GM18511 (cell line): ENCODE measurements at regions not wholly inside any gene's neighbourhood (a gene's known extent, or its start where the extent isn't known, plus 50 kb on each side); places are given as distances from the start of the nearest gene placed in this dataset.
"Not testable (repeated sequence)": the region's sequence is repeated elsewhere in the genome, so short reads cannot be mapped to it uniquely, and the experiment has no call there.

Experiments used
- ATAC-seq: cut with Tn5 transposase; IDR thresholded peaks from one replicate; pipeline ENCODE4 v1.9.1; 2021; ENCODE audit warnings: mild to moderate bottlenecking, moderate library complexity; ENCODE audit not compliant: unreplicated experiment

- ATAC-seq, result no peak
These were observed 420.9 kb downstream of the GJA1 start for GRCh38 chr6:121856296-121856695.

DNA sequence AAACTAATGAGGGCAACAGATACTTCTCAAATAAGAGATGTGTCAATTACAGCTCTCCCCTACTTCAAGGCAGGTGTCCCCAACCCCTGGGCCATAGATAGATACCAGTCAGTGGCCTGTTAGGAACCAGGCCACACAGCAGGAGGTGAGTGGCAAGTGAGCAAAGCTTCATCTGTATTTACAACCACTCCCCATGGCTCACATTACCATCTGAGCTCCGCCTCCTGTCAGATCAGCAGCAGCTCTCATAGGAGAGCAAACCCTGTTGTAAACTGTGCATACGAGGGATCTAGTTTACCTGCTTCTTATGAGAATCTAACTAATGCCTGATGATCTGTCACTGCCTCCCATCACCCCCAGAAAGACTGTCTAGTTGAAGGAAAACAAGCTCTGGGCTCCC, 422.1 kb downstream of the GJA1 start:
- ATAC-seq, result no peak

DNA sequence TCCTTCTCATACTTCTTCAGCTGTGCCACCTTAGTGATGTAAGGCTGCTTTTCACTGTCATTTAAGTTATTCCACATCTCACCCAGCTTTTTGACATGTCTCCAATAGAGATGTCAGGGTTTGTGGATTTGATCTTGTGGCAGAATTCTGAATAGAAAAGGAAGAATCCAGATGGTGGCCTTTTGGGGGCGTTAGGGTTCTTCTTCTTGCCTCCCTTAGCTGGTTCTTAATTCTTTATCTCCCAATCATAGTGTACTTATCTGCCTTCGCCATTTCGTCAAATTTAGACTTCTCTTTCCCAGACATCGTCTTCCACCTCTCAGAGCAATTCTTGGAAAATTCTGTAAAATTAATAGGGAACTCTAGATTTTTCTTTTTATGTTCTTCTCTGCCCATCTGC, 422.9 kb downstream of the GJA1 start:
- ATAC-seq, result no peak

DNA sequence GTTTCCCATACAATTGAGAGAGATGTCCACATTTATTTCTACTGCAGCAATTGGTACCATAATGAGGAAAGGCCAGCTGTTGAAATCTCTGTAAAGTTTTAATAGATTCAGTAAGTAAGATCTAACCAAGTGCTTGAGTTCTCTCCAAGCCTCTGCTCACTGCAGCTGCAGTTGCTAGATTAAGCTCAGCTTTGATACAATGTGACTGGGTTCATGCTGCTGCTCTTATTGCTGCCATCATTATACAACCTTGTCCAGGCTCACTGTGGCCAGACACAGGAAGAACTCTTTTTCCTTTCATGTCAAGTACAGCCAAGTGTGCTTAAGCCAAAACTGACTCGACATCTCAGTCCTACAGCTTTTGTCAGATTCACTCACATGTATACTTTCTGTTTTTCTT, 423.5 kb downstream of the GJA1 start:
- ATAC-seq, result no peak

GRCh38 chr6:121865811-121866210, 430.4 kb downstream of the GJA1 start:
- no peak for ATAC-seq

DNA sequence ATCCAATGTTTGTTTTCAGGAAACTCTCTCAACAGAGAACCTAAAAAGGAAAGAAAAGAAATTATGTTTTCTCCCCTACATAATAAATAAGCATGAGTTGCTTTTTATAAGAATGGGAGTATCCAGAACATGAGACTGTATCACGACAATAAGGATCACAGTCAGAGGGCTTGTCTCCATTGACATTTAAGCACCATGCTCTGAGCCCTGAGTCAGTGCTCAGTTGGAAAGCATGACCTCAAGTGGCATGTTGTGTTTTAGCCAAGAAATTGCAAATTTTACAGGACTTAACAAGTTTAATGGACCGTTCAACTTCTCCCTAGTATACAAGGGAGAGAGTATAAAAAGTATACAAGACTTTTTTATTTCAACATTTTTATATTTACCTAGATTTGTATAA, 431.6 kb downstream of the GJA1 start:
- ATAC-seq, result no peak

DNA sequence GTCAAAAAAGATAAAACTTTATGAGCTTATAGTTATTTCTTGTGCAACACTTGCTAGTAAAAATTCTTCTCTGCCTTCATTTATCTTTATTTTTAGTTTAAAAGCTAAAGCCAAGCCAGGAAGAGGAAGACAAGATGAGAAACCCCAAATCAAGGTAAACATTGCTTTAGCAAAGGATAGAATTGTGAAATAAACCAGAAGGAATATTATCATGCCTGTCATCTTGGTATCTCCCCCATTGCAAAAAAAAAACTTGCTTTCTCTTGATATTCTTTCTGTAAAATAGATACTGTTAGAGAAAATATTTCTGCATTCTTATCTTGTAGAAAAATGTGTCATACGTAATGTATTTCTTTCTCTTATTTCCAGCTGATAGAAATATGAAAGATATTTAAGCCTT, 432.8 kb downstream of the GJA1 start:
- no peak for ATAC-seq

GRCh38 chr6:121873595-121873994, 438.1 kb downstream of the GJA1 start:
- ATAC-seq, result no peak

- no peak for ATAC-seq
These were observed 441.3 kb downstream of the GJA1 start for GRCh38 chr6:121876721-121877120.

DNA sequence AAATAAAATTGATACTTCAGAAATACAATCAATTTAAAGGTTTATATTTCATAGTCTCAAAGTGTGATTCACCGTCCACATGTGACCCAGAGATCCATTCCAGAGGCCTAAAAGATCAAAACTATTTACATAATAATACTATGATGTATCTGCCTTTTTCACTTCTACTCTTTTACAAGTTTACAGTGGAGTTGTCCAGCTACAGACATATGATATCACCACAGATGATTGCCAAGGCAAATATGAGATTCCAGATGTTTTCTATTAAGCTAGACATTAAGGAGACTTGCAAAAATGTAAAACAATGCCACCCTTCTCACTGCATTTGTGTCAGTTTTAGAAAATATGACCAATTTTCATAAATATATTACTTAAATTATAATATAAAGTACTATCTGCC, 443.7 kb downstream of the GJA1 start:
- no peak for ATAC-seq

GRCh38 chr6:121880831-121881230, 445.4 kb downstream of the GJA1 start:
- ATAC-seq, result no peak

DNA sequence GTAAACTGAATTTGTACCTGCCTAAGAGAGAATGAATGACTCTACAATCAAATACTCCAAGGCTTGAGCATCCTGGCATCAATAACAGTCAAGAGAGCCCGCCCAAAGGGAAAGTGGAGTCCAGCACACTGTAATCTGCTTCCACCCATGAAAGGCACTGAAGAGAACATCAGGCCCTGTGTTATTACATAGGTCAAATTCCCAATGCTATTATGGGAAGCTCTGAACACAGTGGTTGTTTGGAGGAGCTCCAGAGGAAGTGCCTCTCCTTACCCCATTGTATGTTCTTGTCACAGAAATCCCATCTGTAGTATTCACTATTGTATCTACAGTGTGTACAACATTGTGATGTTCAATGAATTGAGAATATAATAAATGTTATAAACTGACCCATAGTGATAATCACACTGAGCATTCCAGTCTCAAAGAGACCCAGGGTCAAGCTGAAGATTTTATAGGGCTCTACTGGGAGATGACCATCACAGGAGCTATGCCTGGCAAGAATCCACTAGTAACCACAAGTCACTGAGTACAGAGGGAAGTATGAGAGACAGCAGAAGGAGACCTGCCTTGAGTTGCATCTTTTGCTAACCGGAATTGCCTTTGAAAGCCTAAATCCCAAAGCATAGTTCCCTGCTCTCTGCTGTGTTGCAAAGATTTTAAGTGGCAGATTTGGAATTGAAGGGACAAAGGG, 446.7 kb downstream of the GJA1 start:
- ATAC-seq, result no peak

- ATAC-seq, result no peak
These were observed 448.6 kb downstream of the GJA1 start for GRCh38 chr6:121884091-121884490.

DNA sequence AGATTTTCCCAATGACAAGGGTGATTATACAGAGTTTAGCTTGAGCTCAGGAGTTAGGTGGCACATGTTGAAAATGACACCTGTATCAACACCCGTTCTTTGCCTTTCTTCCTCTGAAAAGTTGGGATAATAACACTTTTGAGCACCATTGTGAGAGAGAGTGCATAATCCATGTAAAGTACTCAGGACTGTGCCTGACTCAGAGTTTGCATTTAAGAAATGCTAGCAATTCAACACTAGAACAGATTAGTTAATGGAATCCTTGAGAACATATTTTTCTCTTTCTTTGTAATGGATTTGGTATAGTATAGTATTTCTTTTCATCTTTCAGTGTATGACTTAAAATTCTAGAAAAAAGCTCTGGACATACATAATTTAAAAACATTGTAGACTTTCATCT, 449.2 kb downstream of the GJA1 start:
- no peak for ATAC-seq

DNA sequence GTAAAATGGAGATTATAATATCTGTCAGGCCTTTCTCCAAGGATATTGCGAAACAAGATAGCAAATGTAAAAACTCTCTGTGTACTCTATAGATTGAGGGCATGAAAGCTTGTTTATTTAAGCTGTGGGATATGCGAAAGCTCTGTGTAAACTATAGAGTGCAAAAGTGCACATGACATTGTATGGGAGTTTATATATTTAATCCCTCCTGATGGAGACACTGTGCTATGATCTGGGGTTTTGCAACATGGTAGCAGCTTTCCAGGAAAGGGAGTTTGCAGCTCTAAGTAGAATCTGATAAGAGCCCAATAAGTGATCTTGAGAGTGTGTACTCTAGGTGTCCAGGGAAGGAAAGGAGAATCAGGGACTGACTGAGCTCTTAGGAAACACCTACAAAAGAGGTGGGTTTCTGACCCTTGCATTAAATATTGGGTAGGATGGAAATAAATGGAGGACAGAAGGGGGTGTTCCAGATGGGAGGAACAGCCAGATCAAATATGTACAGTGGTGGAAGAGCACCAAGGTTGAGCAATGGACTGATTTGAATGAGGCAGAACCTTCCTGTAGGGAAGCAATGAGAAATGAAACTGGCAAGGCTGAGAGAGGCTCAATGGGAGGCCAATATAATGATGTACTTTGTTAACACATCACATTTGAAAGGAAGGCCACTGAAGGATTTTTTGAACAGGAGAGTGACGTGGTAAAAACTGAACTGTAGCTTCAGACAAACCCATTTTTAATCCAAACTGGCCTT, 450.1 kb downstream of the GJA1 start:
- no peak for ATAC-seq

GRCh38 chr6:121886223-121886830, 450.9 kb downstream of the GJA1 start:
- ATAC-seq, result no peak

DNA sequence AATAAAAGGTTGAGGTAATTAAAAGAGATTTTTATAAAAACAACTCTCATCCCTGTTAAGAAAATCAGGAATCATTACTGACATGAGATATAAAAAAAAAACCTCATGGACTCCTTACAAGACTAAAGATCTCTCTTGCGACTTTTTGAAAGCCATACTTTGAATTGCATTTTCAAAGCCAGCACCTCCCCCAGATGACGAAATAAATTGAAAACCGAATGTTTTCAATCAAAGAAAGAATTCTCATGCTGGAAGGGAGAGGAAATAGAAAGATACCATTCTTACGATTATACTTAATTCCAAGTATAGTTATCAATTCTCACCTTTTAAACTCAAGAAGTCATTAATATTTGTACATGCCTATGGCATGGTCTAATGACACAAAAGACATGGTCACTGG, 452.3 kb downstream of the GJA1 start:
- ATAC-seq, result no peak

- no peak for ATAC-seq
These were observed 455.0 kb downstream of the GJA1 start for GRCh38 chr6:121890307-121890910.

DNA sequence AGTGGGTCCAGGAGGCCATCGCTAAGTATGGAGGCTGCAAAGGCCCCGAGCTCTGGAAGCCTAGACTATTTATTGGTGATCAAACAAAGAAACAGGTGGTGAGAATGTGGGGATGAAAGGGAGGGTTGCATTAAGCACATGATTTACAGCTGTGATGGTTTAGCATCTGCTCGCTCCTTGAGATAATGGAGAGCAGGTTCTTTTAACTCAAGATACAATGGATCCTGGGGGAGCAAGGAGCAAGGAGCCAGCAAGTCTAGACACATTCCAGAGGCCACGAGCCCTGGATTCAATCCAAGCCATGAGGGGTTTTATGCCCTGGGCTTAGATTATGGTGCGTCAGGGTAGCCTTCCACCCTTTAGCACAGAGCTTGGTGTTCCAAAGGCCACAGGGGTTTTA, 460.3 kb downstream of the GJA1 start:
- not testable (repeated sequence) for ATAC-seq

DNA sequence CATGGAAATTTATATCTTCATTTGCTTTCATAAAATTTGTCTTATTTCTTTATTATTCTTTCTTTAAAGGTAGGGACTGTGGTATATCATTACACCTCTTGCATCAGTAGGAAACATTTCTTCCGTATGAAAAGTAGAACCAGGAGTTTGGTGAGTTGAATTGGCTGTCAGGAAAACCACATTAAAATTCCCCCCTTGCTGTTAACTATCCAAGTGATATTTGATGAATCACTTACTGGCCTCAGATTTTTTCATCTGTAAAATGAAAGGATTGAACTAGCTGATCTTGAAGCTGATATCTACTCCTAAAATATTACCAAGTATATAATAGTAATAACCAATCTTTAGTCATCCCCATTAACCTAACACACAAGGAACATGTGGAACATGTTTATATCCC, 460.9 kb downstream of the GJA1 start:
- ATAC-seq, result no peak

DNA sequence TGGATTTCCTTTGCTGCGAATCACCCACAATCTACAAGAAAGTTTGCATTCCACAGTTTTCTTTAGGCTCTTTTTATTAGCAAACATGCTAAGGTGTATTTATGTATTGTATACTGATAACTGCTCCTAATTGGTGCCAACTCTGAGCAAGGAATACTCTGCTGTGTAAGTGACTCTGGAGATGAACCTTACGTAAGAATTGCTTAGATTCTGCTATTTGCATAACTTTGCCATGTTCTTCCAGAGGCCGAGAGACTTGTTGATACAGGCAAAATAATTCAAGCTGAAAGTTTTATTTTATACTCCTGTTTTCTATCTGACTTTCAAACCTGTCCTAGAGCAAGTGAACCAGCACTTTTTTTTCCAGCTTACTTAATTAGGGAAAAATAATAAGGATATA, 461.3 kb downstream of the GJA1 start:
- ATAC-seq, result no peak

DNA sequence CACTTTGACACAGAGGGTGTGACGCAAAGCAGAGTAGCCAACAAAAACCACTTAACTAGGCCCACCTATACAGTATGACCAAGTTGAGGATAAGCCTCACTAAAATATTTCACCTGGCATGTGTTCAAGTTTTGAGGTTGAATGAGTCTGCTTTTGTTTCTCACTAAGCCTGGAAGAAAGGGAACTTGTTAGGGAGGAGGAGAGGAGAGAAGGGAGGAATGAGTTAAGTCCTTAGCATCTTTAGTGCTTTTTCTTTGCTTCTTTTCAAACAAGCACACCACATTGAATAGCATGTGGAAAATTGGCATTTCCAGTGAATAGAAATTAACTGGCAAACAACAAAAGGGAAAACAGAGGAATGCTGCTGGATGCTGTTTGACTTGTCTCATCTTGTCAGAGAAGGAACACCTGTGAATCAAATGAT, 461.9 kb downstream of the GJA1 start:
- no peak for ATAC-seq
